Sigmoid colon (tissue), 3 donors: ENCODE measurements at regions not wholly inside any gene's neighbourhood (a gene's known extent, or its start where the extent isn't known, plus 50 kb on each side); places are given as distances from the start of the nearest gene placed in this dataset.

Source experiments
- CTCF ChIP-seq, 4 experiments: fragments of 450-650 bp in 3 of 4; fragments of 200-600 bp in 1 of 4; IDR thresholded peaks; one replicate each; pipeline ENCODE4 v1.5.1; 2016 to 2019; ENCODE audit warnings: antibody characterized with exemption in 4 of 4, mild to moderate bottlenecking in 3 of 4, moderate library complexity in 2 of 4
- POLR2A ChIP-seq, 2 donors: fragments of 450-650 bp; IDR thresholded peaks; one replicate each; pipeline ENCODE4 v1.6.1; 2016; ENCODE audit warnings: antibody characterized with exemption in 2 of 2, mild to moderate bottlenecking in 2 of 2, moderate library complexity in 2 of 2

GRCh38 chr14:103281496-103282231 is 52.4 kb upstream of the EIF5 start:
- no peak for TF ChIP-seq POLR2A (IDR thresholded peaks at IDR 0.05)
- TF ChIP-seq CTCF (IDR thresholded peaks at IDR 0.05), result no peak
